ENCODE measurements at regions not wholly inside any gene's neighbourhood (a gene's known extent, or its start where the extent isn't known, plus 50 kb on each side); places are given as distances from the start of the nearest gene placed in this dataset.

- no peaks in the 10 kb centered on the region for H3K4me1 ChIP-seq
- H3K4me2 ChIP-seq (ENCODE audit: low read length), result no peak overlapping the region
- no peak overlapping the region for H3K27ac ChIP-seq
- TF ChIP-seq CTCF (IDR thresholded peaks at IDR 0.05), result no peak
- H3K79me2 ChIP-seq, result no peaks in the 10 kb centered on the region
- H3K27me3 ChIP-seq (ENCODE audit: control insufficient read depth, insufficient read depth, low read length), result no peaks in the 10 kb centered on the region
- H2AFZ ChIP-seq, result no peak overlapping the region
- H3K9me3 ChIP-seq (ENCODE audit: control insufficient read depth, low read length), result no peaks in the 10 kb centered on the region
- H3K9ac ChIP-seq, result no peak overlapping the region
- H3K36me3 ChIP-seq (ENCODE audit: control insufficient read depth, insufficient read depth, low read length), result no peaks in the 10 kb centered on the region
- no peak overlapping the region for H3K4me3 ChIP-seq (ENCODE audit: low read depth, low read length)
These were observed 144.6 kb upstream of the TMEM106B start for GRCh38 chr7:12066521-12066920.

- peak; percentile 71 for TF ChIP-seq CTCF (IDR thresholded peaks at IDR 0.05)
- Histone ChIP-seq H3K4me2 (ENCODE audit: low read length) (no peak overlapping the region), H2AFZ (no peak overlapping the region), H3K27ac (no peak overlapping the region), H3K79me2 (no peaks in the 10 kb centered on the region), H3K4me1 (no peaks in the 10 kb centered on the region), H3K9me3 (ENCODE audit: control insufficient read depth, low read length) (no peaks in the 10 kb centered on the region), H3K36me3 (ENCODE audit: control insufficient read depth, insufficient read depth, low read length) (no peaks in the 10 kb centered on the region), H3K9ac (no peak overlapping the region), H3K4me3 (ENCODE audit: low read depth, low read length) (no peak overlapping the region), H3K27me3 (ENCODE audit: control insufficient read depth, insufficient read depth, low read length) (no peaks in the 10 kb centered on the region)
These were observed 143.8 kb upstream of the TMEM106B start for GRCh38 chr7:12067156-12067831.

DNA sequence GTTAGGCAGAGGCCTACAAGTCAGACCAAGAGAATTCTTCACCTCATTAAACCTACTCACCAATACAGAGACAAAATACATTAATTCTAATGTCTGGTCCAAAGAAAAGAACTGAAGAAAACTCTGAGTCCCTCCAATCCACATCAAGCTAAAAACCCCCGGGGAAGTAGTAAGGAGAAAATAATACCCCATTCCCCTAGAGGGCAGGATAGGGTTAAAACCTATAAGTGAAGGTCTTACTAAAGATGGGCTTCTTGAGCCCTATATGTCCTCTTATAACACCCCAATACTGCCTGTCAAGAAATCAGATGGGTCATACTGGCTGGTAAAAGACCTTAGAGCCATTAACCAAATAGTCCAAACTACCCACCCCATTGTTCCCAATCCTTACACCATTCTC lies 141.3 kb upstream of the TMEM106B start:
- H3K27me3 ChIP-seq (ENCODE audit: control insufficient read depth, insufficient read depth, low read length), result no peaks in the 10 kb centered on the region
- H3K4me3 ChIP-seq (ENCODE audit: low read depth, low read length), result no peak overlapping the region
- no peaks in the 10 kb centered on the region for H3K4me1 ChIP-seq
- TF ChIP-seq CTCF (IDR thresholded peaks at IDR 0.05), result no peak
- H3K36me3 ChIP-seq (ENCODE audit: control insufficient read depth, insufficient read depth, low read length), result no peaks in the 10 kb centered on the region
- no peak overlapping the region for H3K9ac ChIP-seq
- peaks cover 3% of the 10 kb centered on the region for H3K9me3 ChIP-seq (ENCODE audit: control insufficient read depth, low read length)
- no peak overlapping the region for H3K4me2 ChIP-seq (ENCODE audit: low read length)
- no peaks in the 10 kb centered on the region for H3K79me2 ChIP-seq
- H2AFZ ChIP-seq, result no peak overlapping the region
- H3K27ac ChIP-seq, result no peak overlapping the region

- no peak overlapping the region for H3K4me2 ChIP-seq (ENCODE audit: low read length)
- H3K27me3 ChIP-seq (ENCODE audit: control insufficient read depth, insufficient read depth, low read length), result no peaks in the 10 kb centered on the region
- no peak overlapping the region for H2AFZ ChIP-seq
- H3K4me1 ChIP-seq, result no peaks in the 10 kb centered on the region
- no peaks in the 10 kb centered on the region for H3K36me3 ChIP-seq (ENCODE audit: control insufficient read depth, insufficient read depth, low read length)
- H3K79me2 ChIP-seq, result no peaks in the 10 kb centered on the region
- no peak for TF ChIP-seq CTCF (IDR thresholded peaks at IDR 0.05)
- no peak overlapping the region for H3K4me3 ChIP-seq (ENCODE audit: low read depth, low read length)
- H3K9ac ChIP-seq, result no peak overlapping the region
- H3K27ac ChIP-seq, result no peak overlapping the region
- peaks cover 3% of the 10 kb centered on the region for H3K9me3 ChIP-seq (ENCODE audit: control insufficient read depth, low read length)
These were observed 136.2 kb upstream of the TMEM106B start for GRCh38 chr7:12074889-12075288.

DNA sequence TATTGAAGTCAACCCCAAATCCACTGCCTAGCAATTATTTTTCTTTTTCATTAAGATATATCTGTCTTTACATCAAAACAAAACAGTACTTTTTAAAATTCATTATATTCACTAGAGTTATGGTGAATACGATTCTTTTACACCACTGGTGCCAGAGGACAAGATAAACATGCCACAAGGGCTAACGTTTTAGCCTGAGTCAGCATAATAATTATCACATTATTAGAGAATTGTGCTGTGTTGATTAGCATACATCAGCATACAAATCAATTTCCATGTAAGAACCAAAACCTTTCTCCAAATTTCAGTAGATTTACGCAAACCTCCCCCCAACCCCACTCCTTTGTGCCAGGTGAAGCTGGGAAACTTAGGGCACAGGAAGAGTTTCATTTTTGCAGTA lies 131.1 kb upstream of the TMEM106B start:
- H2AFZ ChIP-seq, result no peak overlapping the region
- no peaks in the 10 kb centered on the region for H3K9me3 ChIP-seq (ENCODE audit: control insufficient read depth, low read length)
- H3K27me3 ChIP-seq (ENCODE audit: control insufficient read depth, insufficient read depth, low read length), result no peaks in the 10 kb centered on the region
- no peak overlapping the region for H3K9ac ChIP-seq
- H3K79me2 ChIP-seq, result no peaks in the 10 kb centered on the region
- no peaks in the 10 kb centered on the region for H3K36me3 ChIP-seq (ENCODE audit: control insufficient read depth, insufficient read depth, low read length)
- H3K27ac ChIP-seq, result no peak overlapping the region
- TF ChIP-seq CTCF (IDR thresholded peaks at IDR 0.05), result no peak
- no peak overlapping the region for H3K4me3 ChIP-seq (ENCODE audit: low read depth, low read length)
- no peak overlapping the region for H3K4me2 ChIP-seq (ENCODE audit: low read length)
- H3K4me1 ChIP-seq, result no peaks in the 10 kb centered on the region

Measured in parathyroid adenoma (tissue), 2 donors.